SH-SY5Y (cell line): ENCODE measurements at regions not wholly inside any gene's neighbourhood (a gene's known extent, or its start where the extent isn't known, plus 50 kb on each side); places are given as distances from the start of the nearest gene placed in this dataset.

Source experiments
- GATA2 ChIP-seq: IDR thresholded peaks from 2 replicates; pipeline ENCODE4 v1.6.1; 2011; ENCODE audit warnings: mild to moderate bottlenecking, low read depth, low read length
- GATA3 ChIP-seq: IDR thresholded peaks from 2 replicates; pipeline ENCODE4 v1.6.1; 2011; ENCODE audit warnings: low read depth, mild to moderate bottlenecking, low read length, moderate library complexity

- no peak for TF ChIP-seq GATA2
- no peak for TF ChIP-seq GATA3
Measured at GRCh38 chr4:96841801-96842200, 1001.9 kb downstream of the PDHA2 start.
